B cell (primary cell): ENCODE measurements at regions not wholly inside any gene's neighbourhood (a gene's known extent, or its start where the extent isn't known, plus 50 kb on each side); places are given as distances from the start of the nearest gene placed in this dataset.

ENCODE experiments used
- EZH2 ChIP-seq: IDR thresholded peaks from 2 replicates; pipeline ENCODE4 v1.6.1; 2012; ENCODE audit warnings: borderline replicate concordance, low read depth, mild to moderate bottlenecking, moderate library complexity, low read length; ENCODE audit not compliant: insufficient read depth, poor library complexity, severe bottlenecking
- TF ChIP-seq, protein P1 (sequence below): fragments of 200-600 bp; IDR thresholded peaks from one replicate; pipeline ENCODE4 v1.8.0; 2022; ENCODE audit warnings: antibody characterized with exemption, mild to moderate bottlenecking

DNA sequence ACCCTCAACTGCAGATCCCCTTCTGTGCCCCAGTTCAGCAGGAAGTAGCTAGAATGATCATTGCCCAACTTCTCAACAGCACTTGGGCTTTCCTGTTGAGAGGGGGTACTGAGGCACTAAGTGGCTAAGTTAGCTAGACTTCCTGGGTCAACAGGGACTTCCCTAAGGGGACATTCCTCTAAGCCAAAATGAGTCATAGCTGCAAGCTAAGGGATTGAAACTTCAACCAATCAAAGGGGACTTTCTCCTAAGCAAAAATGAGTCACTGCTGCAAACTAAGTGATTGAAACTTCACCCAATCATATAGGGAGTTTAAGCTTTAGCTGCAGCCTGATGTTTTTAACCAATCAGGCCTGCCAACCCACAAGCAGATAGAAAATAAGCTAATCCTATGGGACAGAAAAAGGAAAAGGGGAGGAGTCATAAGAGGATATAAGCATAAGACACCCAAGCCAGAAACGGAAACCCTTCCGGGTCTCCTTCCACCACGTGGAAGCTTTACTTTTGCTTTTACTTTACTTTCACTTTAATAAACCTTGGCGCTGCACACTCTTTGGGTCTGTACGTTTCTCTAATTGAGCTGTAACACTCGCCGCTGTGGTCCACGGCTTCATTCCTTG lies 659.0 kb upstream of the HS3ST5 start:
- TF ChIP-seq, protein P1, sequence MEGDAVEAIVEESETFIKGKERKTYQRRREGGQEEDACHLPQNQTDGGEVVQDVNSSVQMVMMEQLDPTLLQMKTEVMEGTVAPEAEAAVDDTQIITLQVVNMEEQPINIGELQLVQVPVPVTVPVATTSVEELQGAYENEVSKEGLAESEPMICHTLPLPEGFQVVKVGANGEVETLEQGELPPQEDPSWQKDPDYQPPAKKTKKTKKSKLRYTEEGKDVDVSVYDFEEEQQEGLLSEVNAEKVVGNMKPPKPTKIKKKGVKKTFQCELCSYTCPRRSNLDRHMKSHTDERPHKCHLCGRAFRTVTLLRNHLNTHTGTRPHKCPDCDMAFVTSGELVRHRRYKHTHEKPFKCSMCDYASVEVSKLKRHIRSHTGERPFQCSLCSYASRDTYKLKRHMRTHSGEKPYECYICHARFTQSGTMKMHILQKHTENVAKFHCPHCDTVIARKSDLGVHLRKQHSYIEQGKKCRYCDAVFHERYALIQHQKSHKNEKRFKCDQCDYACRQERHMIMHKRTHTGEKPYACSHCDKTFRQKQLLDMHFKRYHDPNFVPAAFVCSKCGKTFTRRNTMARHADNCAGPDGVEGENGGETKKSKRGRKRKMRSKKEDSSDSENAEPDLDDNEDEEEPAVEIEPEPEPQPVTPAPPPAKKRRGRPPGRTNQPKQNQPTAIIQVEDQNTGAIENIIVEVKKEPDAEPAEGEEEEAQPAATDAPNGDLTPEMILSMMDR = no peak
- TF ChIP-seq EZH2 = no peak
